HG03354 (cell line): ENCODE measurements at regions not wholly inside any gene's neighbourhood (a gene's known extent, or its start where the extent isn't known, plus 50 kb on each side); places are given as distances from the start of the nearest gene placed in this dataset.

ENCODE experiments used
- ATAC-seq: cut with Tn5 transposase; IDR thresholded peaks from one replicate; pipeline ENCODE4 v1.9.1; 2021; ENCODE audit warnings: mild to moderate bottlenecking; ENCODE audit not compliant: unreplicated experiment, poor library complexity, severe bottlenecking

DNA sequence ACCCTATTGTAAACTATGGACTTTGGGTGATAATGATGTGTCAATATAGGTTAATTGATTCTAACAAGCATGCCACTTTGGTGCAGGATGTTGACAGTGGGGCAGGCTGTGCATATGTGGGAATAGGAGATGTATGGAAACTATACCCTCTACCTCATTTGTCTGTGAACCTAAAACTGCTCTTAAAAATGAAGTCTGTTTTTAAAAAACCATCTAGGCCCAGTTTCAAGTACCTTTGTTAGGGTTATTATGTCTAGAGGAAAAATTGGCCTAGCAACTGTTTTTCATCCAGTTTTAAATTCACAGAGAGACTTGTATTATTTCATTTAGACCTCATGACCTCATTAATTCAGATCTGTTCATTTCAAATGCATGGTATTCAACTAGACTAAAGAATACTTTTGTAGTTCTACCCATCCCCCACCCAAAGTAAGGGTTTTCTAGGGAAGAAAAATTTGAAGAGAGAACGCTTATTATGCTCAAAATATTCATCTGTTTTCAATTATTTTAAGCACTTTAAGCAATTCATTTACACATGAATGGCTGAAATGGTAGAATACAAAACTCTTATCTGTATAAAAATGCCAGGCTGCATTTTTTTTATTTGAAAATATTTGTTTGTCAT lies 1781.9 kb upstream of the MIR17HG start:
- ATAC-seq: no peak

DNA sequence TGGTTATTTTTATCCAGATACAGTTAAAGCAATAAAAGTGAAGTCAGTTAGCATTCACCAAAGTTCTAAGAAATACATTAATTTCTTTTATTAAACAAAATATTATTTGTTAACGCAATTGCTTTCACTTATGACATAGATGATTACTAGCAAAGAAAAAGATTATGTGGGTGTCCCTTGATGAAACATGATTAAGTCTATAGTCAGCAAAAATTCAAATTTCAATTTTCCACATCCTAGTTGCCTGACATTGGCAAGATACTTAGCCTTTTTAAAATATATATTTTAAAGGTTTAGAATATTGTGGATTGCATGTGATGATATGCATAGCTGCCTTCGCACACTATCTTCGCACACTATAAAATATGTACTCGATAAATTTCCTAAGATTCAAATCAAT lies 1780.5 kb upstream of the MIR17HG start:
- ATAC-seq: no peak

DNA sequence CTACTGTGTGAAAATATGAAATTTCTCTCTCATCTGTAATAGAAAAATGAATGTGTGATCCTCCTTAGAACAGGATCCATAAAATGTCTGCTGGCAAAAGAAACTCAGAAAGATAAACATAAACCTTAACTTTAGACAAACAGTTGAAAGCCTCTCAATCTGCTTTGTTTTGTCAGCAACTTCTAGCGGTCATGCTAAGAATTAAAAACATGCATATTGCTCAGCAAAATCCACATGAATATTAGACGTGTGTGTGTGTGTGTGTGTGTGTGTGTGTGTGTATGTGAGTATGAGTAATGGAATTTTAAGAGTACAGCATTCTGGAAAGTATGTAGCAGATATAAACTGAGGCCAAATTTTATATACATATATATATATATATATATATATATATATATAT lies 1779.2 kb upstream of the MIR17HG start:
- no peak for ATAC-seq

DNA sequence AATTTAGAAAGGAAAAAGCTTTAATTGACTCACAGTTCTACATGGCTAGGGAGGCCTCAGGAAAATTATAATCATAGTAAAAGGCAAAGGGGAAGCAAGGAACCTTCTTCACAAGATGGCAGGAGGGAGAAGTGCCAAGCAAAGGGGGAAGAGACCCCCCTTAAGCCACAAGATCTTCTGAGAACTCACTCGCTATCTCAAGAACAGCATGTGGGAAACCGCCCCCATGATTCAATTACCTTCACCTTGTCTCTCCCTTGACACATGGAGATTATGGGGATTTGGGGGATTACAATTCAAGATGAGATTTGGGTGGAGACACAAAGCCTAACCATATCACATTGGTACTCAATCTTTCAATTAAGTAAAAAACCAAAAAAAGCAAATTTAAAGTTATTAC lies 1778.7 kb upstream of the MIR17HG start:
- ATAC-seq: no peak

DNA sequence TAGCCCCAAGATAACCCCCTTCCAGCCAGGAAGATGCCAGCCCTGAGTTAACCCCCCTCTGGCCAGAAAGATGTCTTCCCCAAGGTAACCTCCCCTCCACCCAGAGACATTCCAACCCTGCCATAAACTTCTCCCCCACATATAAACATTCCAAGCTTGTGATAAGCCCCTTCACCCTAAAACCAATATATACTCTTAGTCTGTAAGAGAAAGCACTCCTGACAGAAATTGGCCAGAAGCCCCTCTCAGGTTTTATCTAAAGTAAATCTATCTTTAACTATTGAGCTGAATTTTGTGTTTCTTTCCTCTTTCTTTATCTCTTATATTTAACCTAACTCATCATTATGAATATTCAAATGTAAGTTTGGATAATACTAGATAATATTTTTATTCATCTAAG lies 1775.8 kb upstream of the MIR17HG start:
- no peak for ATAC-seq

DNA sequence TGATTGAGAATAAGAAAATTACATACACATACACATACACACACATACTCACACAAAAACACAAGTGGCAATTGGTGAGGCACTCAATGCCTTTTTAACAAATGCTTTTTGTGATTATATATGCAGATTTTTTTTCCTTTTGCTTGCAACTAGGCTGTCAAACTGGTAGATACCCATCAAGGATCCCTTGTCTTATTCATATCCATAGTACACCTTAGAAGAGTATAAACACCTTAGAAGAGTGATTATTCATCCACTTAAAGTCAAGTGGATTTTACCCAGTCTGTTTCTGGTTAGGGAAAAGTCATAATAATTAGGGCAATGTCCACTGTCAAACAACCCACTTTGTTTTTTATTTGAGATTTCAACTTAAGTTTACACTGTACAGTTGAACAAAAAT lies 1773.4 kb upstream of the MIR17HG start:
- no peak for ATAC-seq

DNA sequence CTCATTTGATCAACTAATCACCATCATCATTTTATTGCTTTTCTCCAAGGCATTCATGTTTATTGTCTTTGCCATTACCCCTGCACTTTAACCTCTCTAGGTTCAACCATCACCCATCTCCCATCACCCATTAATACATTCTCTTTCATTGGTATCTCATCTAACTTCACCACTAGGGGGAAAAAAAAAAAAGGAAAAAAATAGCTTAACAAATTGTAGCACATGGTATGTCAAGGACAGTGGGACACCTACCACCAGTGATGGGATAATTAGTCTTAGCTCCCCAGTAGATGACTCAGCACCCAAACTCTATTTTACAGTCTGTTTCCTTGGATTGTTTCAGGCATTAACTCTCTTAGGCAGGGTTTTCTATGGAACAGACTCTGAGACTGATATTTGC lies 1770.2 kb upstream of the MIR17HG start:
- no peak for ATAC-seq

DNA sequence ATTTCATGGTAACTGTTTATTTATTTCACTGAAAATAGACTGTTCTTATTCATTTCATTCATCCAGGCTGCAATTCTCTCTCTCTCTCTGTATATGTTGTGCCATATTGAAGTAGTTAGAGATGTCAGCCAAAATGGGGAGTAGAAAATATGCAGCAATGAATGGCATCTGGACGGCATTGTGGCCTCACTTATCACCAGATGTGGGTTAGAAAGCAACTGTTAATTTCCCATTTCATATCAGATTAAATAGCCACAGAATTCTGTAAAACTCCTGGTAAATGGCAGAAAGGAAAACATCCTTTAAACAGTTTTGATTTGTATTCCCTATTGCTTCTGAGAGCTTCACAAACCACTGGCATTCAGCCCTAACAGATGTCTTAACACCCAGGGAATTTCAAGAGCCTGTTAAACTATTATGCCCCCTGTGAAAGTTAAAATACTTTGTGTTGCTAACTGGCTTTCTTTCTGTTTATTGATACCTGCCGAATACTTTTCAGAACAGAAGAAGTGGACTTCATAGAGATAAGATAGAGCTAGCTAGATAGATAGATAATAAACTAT lies 1763.3 kb upstream of the MIR17HG start:
- ATAC-seq: no peak

DNA sequence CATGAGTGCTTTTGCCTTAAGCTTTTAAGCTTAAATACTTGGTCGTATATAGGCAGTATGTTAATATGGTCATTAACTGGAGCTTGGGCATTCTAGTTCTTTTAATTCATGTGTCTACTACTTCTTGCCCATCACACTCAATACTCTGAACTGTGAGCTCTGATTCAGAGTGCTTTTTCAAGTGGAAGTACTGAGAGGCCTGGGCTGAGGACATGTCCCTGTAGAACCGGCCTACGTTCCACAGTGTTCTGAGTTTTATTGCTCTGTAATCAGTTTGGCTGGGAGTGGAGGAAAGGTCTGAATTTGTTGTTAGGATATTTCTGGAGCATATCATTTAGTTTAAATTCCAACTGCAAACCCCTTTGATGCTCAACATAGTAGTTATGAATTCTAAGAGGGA lies 1744.8 kb upstream of the MIR17HG start:
- ATAC-seq: no peak

DNA sequence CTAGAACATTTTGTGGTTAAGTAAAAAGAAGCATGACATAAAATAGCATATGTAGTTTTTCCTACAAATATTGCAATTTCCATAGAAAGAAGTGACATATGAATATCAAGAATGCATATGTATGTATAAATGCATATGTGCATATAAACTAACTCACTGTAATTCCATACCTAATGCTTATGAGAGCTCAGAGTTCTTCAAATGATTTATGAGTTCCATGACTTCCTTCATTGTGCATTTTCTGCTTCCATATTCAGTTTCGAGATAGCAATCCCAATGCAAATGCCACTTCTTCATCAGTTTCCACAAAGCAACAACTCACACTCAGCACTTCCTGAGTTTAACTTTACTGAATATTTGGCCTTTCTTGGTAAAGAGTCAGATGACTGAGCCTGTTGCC lies 1744.3 kb upstream of the MIR17HG start:
- ATAC-seq: no peak

DNA sequence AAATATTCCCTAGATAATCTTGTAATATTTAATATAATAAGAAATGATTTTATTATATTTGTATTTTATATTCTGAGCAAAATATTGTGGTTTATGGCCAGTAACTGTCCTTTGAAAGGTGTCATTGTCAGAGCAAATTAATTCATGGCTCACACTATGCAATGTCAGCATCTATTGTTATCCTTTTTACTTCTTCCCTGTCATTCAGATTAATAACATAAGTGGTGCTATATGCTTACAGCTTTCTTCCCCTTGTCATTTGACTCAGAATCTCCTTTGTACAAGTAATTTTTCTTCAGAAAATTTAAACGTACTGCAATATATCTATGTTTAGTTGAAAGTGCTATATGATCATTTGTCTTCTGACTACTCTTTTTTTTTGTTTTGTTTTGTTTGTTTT lies 1738.2 kb upstream of the MIR17HG start:
- ATAC-seq: no peak

DNA sequence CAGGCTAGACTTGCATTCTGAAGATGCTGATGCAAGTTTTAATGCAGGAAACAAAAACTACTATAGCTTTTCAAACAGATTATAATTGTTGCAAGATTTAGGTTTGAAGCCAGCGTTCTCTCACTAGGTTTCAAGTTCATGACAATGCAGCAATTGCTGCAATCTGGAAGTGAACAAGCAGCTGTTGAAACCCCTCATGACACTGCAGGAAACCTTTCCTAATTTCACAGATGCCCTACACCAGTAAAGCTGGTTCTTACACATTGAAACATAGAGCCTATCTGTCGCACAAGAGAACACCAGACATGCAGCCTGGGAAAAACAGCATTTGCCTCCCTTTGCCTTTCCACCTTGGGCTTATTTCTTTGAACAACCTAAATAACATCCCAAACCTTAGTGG lies 1737.2 kb upstream of the MIR17HG start:
- no peak for ATAC-seq

DNA sequence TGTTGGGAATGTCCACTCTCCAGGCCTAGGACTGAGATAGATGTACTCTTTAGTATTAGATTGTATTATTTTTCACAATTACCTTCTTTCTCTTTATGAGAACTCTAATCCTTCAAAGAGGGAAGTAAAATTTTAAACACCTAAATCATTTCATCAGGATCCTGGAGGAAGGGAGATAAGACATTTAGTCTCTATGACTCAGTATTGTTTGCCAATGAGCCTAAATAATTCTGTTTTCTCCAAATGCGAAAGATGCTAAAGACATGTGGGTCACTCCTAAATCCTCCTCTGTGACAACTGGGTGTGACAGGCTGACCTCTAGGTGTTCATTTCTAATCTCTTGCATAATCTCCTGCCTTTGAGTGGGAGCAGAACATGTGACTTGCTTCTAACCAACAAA lies 1736.6 kb upstream of the MIR17HG start:
- ATAC-seq: no peak

DNA sequence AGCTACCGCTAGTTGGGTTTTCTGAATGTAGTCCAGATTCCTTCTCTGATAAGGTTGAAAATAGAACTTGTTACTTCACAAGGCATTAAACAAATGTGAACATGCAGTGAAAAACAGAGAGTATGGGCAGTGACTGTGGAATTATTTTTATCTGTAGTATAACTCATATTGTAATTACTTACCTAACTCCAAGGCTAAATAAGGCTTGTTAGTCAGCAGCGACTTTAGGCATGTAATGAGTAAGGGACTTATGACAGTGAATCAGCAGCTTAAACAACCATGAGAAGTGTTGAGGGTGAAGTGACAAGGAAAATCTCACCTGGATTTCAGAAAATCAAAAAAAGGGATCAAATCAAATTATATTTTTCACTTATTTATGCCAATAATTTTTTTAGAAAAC lies 1719.5 kb upstream of the MIR17HG start:
- ATAC-seq: no peak

DNA sequence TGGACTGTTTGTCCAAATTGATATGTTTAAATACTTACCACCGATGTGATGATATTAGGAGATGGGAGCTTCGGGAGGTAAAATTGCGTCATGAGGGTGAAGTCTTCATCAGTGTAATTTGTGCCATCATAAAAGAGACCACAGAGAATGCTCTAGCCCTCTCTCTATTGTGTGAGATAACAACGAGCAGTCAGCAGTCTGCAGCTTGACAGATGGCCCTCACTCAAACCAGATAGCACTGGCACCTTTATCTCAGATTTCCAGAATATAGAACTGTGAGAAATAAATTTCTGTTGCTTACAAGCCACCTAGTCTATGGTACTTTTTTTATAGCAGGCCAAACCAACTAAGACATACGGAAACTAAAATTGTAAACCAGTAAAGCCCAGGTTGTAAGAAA lies 1718.9 kb upstream of the MIR17HG start:
- no peak for ATAC-seq

DNA sequence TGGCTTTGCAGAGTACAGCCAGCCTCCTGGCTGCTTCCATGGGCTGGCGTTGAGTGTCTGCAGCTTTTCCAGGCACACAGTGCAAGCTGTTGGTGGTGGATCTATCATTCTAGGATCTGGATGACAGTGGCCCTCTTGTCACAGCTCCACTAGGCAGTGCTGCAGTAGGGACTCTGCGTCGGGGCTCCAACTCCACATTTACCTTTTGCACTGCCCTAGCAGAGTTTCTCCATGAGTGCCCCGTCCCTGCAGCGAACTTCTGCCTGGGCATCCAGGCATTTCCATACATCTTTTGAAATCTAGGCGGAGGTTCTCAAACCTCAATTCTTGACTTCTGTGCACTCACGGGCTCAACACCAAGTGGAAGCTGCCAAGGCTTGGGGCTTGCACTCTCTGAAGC lies 1697.3 kb upstream of the MIR17HG start:
- no peak for ATAC-seq

DNA sequence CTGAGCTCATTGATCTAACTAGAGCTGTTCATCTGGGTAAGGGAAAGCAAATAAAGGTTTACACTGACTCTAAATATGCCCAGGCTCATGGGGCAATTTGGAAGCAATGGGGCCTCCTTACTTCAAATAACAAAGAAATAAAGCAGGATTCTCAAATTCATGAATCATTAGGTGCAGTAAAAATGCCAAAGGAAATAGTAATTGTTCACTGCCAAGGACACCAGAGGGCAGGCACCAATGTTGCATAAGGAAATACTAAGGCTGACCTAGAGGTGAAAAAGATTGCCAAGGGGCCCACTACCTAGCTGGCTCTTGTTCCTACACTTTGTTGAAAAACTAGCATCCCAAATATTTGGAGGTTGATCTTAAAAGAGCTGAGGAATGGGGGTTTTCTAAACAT lies 1686.7 kb upstream of the MIR17HG start:
- ATAC-seq: no peak

DNA sequence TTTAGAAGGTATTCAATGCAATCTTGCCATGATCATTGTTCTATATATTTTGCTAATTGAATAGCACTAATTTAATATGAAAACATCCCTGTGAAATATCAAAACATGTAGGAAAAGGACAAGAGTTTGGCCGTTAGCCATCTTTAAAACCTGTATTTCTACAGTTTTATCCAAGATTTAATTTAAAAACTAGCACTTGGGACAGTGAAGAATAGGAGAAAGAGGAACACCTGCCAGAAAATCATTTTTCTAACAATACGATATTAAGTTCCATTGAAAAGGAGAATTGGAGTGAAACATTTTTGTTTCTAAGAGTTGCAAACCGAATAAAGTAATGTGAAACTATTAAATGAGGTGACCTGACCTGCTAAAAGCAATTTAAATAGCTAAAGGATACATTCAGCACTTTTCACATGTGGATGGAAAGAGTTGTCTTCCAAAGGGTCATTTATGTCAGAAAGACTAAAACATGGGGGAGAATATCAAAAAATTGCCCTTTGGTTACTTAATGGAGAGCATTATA lies 1673.6 kb upstream of the MIR17HG start:
- ATAC-seq: no peak

DNA sequence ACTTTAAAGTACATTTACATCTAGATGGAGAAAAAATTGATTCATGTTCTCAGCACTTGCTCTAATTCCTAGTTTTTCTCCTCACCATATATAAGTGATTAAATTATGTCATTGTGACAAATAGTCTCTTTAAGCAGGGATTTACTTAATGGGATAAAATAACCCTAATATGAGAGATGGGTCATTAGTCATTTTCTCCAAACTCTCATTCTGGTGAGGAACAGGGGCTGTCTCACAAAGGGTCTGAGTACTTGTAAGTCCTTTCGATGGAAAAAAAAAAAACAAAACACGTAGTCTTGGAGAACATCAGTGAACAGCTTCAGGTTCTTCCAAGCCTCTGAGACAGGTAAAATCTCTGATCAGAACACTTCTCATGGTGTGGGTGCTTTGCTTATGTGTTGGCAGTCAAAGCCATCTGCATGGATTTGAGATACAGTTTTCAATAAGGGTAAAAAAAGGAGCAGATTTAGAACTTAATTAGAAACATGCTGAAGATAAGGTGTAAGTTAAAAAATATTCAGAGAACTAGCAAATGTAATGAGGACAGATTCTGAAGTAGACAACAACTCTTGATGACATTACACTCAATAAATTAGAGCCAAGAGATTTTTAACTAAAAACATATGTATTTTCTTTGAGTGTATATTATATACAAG lies 1668.9 kb upstream of the MIR17HG start:
- ATAC-seq: no peak

DNA sequence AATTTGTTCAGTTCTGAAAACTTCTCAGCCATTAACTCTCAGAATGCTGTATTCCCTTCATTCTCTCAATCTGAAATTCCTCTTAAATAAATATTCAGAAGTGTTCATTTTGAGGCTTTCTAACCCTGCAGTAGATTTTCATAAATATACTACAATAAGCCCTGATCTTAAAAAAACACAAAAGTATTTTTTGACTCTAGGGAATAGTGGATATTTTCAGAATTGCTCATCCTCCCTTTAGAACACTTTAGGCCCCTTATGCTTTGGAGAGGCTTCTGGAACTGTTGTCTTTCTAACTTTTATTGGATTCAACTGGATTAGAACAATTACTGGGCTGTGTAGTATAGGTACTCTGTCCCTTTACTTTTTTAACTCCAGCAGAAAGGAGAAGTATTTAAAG lies 1662.6 kb upstream of the MIR17HG start:
- no peak for ATAC-seq

DNA sequence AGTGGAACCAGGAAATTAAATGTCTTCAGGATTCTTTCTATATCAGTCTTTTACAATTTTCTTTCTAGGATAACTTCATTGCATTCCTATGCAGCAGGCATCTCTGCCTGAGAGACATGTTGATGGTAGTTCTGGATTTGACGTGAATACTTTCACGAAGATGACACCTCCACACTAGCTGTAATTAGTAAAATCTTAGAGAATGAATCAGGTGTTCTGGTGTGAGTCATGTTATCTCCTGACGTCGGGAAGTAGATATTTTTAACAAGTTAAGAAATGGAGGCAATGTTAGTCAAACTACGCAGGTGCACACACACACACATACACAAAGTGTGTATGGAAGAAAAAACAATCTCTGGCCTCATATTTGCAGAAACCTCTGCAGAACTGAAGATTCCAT lies 1661.3 kb upstream of the MIR17HG start:
- ATAC-seq: no peak
